Karpas-422 (cell line): ENCODE measurements at regions not wholly inside any gene's neighbourhood (a gene's known extent, or its start where the extent isn't known, plus 50 kb on each side); places are given as distances from the start of the nearest gene placed in this dataset.

ENCODE experiments used
- DNase-seq: peaks from one replicate; pipeline ENCODE4 v3.0.0-alpha.2; 2015
- H2AFZ ChIP-seq: fragments of 200-600 bp; sonication (generic); 2 replicates; pipeline ENCODE4 v1.6.1; 2014; ENCODE audit warnings: antibody characterized with exemption, low read length, mixed read lengths
- H3K27ac ChIP-seq: fragments of 200-600 bp; sonication (generic); 2 replicates; pipeline ENCODE4 v1.5.1; 2014; ENCODE audit warnings: mild to moderate bottlenecking, low read length, moderate library complexity
- H3K27me3 ChIP-seq: fragments of 200-600 bp; sonication (generic); 2 replicates; pipeline ENCODE4 v1.6.1; 2014; ENCODE audit warnings: low read length, mixed read lengths
- H3K36me3 ChIP-seq: fragments of 200-600 bp; sonication (generic); 2 replicates; pipeline ENCODE4 v1.6.1; 2014; ENCODE audit warnings: low read length, mixed read lengths; ENCODE audit not compliant: insufficient read depth
- H3K4me1 ChIP-seq: fragments of 200-600 bp; sonication (generic); 2 replicates; pipeline ENCODE4 v1.6.1; 2014; ENCODE audit warnings: mild to moderate bottlenecking, low read length, mixed read lengths
- H3K4me2 ChIP-seq: fragments of 200-600 bp; sonication (generic); 2 replicates; pipeline ENCODE4 v1.6.1; 2014; ENCODE audit warnings: low read length, low read depth, mild to moderate bottlenecking; ENCODE audit not compliant: poor library complexity, severe bottlenecking
- H3K4me3 ChIP-seq: fragments of 200-600 bp; sonication (generic); 2 replicates; pipeline ENCODE4 v1.5.1; 2014; ENCODE audit warnings: mild to moderate bottlenecking, antibody characterized with exemption, low read length, mixed read lengths
- H3K79me2 ChIP-seq: fragments of 200-600 bp; sonication (generic); 2 replicates; pipeline ENCODE4 v1.6.1; 2014; ENCODE audit warnings: mild to moderate bottlenecking, low read length, mixed read lengths
- H3K9ac ChIP-seq: fragments of 200-600 bp; sonication (generic); 2 replicates; pipeline ENCODE4 v1.6.0; 2014; ENCODE audit warnings: low read length
- H3K9me2 ChIP-seq: fragments of 200-600 bp; sonication (generic), shearing (Covaris generic); replicated peaks from 2 replicates; pipeline ENCODE4 v1.6.0; 2014; ENCODE audit warnings: mild to moderate bottlenecking, low read length, moderate library complexity; ENCODE audit not compliant: insufficient read depth
- H3K9me3 ChIP-seq: fragments of 300-700, 200-600 bp; sonication (generic); 2 replicates; pipeline ENCODE4 v1.6.1; 2014; ENCODE audit warnings: low read length, mixed read lengths
- H4K20me1 ChIP-seq: fragments of 200-600 bp; sonication (generic); 2 replicates; pipeline ENCODE4 v1.6.1; 2014; ENCODE audit warnings: mild to moderate bottlenecking, antibody characterized with exemption, low read length, low read depth; ENCODE audit not compliant: insufficient read depth

DNA sequence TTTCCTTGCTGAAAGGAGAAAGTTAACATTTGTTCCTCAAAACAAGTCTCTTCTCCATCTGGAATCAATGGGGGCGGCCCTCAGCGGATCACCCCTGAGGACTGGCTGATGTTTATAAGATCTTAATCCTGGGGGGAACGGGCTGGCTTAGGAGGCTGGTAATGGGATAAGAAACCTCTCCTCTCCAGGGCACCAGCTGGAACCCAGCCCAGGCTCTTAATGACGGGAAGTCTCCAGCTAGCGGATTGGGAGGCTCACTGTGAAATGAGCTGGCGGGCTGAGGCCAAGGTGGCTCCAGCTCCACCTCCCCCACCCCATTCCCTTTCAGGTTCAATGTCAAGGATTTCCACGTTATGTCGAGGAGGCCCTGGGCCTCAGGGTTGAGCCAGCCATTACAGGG lies 1133.0 kb downstream of the VRK1 start:
- no peaks in the 10 kb centered on the region for H3K36me3 ChIP-seq
- H4K20me1 ChIP-seq = no peaks in the 10 kb centered on the region
- no peak overlapping the region for H2AFZ ChIP-seq
- H3K4me3 ChIP-seq = no peak overlapping the region
- no peaks in the 10 kb centered on the region for H3K4me1 ChIP-seq
- H3K4me2 ChIP-seq = no peak overlapping the region
- no peaks in the 10 kb centered on the region for H3K27me3 ChIP-seq
- H3K9me2 ChIP-seq = no peaks in the 10 kb centered on the region
- DNase-seq = no peak
- H3K79me2 ChIP-seq = no peaks in the 10 kb centered on the region
- H3K27ac ChIP-seq = no peak overlapping the region
- H3K9ac ChIP-seq = no peak overlapping the region
- peaks cover 20% of the 10 kb centered on the region for H3K9me3 ChIP-seq

DNA sequence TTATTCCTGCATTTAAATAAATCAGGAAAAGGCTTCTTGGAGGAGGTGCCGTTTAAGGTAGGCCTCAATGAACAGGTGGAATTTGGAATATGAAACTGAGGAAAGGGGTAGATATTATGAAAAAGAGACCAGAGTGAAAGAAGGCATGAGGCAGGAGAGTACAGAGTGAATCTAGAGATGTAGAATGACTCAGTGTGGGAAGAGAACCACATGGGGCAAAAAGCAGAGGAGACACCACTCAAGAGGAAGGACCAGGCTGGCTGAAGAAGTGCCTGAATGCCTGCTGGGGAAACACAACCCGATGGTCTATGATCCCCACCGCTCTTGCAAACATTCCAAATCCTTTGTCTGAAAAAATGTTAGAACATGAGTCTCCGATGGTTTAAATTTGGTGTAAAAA lies 1134.1 kb downstream of the VRK1 start:
- no peaks in the 10 kb centered on the region for H3K79me2 ChIP-seq
- no peak for DNase-seq
- H3K9me3 ChIP-seq = peaks cover 16% of the 10 kb centered on the region
- H3K27me3 ChIP-seq = no peaks in the 10 kb centered on the region
- H3K27ac ChIP-seq = no peak overlapping the region
- H4K20me1 ChIP-seq = no peaks in the 10 kb centered on the region
- H3K36me3 ChIP-seq = no peaks in the 10 kb centered on the region
- H3K4me3 ChIP-seq = no peak overlapping the region
- no peaks in the 10 kb centered on the region for H3K4me1 ChIP-seq
- H3K9me2 ChIP-seq = no peaks in the 10 kb centered on the region
- H3K9ac ChIP-seq = no peak overlapping the region
- H3K4me2 ChIP-seq = no peak overlapping the region
- no peak overlapping the region for H2AFZ ChIP-seq

DNA sequence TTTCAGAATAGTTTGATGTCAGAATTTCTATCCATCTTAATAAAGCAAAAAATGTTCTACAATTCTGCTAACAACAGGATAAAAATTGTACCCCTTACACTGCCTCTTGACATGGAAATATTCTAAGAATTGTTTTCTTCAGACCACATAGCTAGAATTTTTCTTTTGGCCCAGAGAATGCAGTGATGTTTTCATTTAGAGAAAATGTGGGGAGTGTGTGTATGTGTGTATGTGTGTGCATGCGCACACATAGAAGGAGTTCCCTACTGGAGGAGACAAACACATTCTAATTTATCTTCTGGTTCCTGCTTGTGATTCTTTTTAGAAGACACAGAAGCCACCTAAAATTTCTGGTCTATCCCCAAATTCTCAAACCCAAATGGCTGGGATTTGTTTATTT lies 1145.7 kb downstream of the VRK1 start:
- no peaks in the 10 kb centered on the region for H4K20me1 ChIP-seq
- no peaks in the 10 kb centered on the region for H3K9me2 ChIP-seq

DNA sequence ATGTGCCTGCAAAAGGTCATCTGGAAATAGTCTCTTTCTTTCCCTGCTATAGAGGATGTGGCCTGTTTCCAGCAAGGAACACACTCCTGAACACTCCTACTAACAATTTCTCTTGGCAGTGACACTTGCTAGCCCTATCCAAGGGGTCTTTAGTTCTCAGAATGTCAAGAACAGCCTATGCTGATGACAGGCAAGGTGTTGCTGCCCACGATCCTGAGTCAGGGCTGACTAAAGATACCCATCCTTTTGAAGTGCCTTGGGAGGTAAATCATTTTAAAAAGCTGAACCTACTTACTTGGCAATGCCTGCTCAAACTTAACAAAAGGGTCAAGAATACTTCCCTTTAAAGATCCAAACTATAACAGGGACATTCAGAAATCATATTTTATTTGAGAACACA lies 1146.4 kb downstream of the VRK1 start:
- Histone ChIP-seq H3K9ac (no peak overlapping the region), H3K27ac (no peak overlapping the region), H3K36me3 (no peaks in the 10 kb centered on the region), H3K27me3 (no peaks in the 10 kb centered on the region), H3K9me2 (no peaks in the 10 kb centered on the region), H3K4me1 (no peaks in the 10 kb centered on the region), H3K4me3 (no peak overlapping the region), H2AFZ (no peak overlapping the region), H3K9me3 (peaks cover 52% of the 10 kb centered on the region), H4K20me1 (no peaks in the 10 kb centered on the region), H3K4me2 (no peak overlapping the region), H3K79me2 (no peaks in the 10 kb centered on the region)
- no peak for DNase-seq

More for the DNA sequence above, 1145.7 kb downstream of the VRK1 start:
- H3K36me3 ChIP-seq = no peaks in the 10 kb centered on the region
- H3K9me3 ChIP-seq = peaks cover 52% of the 10 kb centered on the region
- no peak overlapping the region for H3K9ac ChIP-seq
- no peak overlapping the region for H2AFZ ChIP-seq
- no peak for DNase-seq
- H3K79me2 ChIP-seq = no peaks in the 10 kb centered on the region
- H3K27ac ChIP-seq = no peak overlapping the region
- no peaks in the 10 kb centered on the region for H3K27me3 ChIP-seq
- H3K4me2 ChIP-seq = no peak overlapping the region
- H3K4me1 ChIP-seq = no peaks in the 10 kb centered on the region
- H3K4me3 ChIP-seq = no peak overlapping the region

DNA sequence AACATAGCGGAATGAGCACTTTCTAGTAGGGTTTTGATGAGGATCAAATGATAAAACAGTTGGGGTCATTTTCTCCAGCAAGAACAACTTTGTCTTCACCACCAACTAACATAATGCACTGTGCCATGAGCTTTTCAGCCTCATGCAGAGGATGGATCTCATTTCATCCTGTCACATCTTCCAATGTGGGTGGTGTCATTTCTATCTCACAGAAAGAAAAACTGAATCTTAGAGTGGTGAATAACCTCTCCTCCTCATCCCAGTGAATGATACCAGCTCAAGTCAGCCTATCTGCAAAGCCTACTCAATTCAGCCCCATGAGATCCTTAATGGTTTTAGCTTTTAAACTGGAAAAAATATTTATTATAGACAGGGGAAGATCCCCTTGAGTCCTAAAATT lies 1147.2 kb downstream of the VRK1 start:
- Histone ChIP-seq H3K27me3 (no peaks in the 10 kb centered on the region), H3K27ac (no peak overlapping the region), H3K9me3 (peaks cover 53% of the 10 kb centered on the region), H3K36me3 (no peaks in the 10 kb centered on the region), H3K9me2 (no peaks in the 10 kb centered on the region), H4K20me1 (no peaks in the 10 kb centered on the region), H3K4me3 (no peak overlapping the region), H3K9ac (no peak overlapping the region), H3K79me2 (no peaks in the 10 kb centered on the region), H3K4me2 (no peak overlapping the region), H2AFZ (no peak overlapping the region), H3K4me1 (no peaks in the 10 kb centered on the region)
- DNase-seq = no peak

DNA sequence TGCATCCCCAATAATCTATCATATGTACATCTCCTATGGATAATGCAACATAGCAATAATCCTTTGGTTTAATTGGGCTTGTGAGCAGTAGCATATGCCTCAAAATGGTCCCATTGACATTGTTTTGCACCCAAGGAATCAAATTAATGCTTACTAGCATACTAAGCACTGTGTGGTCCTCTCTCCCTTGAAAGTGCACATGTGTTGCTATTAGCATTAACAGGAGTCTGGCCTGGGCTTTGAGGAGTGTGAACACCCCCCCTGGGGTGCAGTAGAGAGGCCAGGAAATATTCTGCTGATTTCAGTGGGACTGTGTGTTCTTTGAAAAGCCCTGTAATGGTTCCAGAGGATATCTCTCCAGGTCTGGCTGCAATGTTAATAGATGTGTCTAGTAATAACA lies 1148.4 kb downstream of the VRK1 start:
- H3K4me1 ChIP-seq = no peaks in the 10 kb centered on the region
- no peak overlapping the region for H3K4me3 ChIP-seq
- H4K20me1 ChIP-seq = no peaks in the 10 kb centered on the region
- no peak for DNase-seq
- no peaks in the 10 kb centered on the region for H3K27me3 ChIP-seq
- H3K27ac ChIP-seq = no peak overlapping the region
- H3K36me3 ChIP-seq = no peaks in the 10 kb centered on the region
- H3K9me3 ChIP-seq = peaks cover 50% of the 10 kb centered on the region
- no peak overlapping the region for H3K4me2 ChIP-seq
- no peak overlapping the region for H2AFZ ChIP-seq
- no peak overlapping the region for H3K9ac ChIP-seq
- H3K9me2 ChIP-seq = no peaks in the 10 kb centered on the region
- H3K79me2 ChIP-seq = no peaks in the 10 kb centered on the region

DNA sequence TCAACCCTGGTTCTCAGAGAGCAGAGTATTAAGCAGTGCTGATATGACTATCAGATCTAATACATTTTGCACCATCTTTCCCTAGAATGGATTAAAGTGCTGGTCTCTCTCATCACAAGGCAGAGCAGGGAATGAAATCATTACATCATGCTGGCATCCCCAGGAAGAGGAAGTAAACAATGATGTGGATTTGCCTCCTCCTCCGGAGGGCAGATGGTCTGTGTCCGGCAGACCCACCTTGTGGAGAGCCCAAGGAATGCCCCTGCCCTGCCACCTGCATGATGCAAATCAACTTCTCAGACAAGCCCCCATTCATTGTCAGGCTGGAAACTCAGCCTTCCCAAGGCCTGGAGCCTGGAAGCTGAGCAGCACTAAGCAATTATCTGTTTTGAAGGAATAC lies 1149.1 kb downstream of the VRK1 start:
- Histone ChIP-seq H3K27ac (no peak overlapping the region), H3K4me2 (no peak overlapping the region), H3K79me2 (no peaks in the 10 kb centered on the region), H3K4me1 (no peaks in the 10 kb centered on the region), H3K36me3 (no peaks in the 10 kb centered on the region), H3K27me3 (no peaks in the 10 kb centered on the region), H4K20me1 (no peaks in the 10 kb centered on the region), H3K9me2 (no peaks in the 10 kb centered on the region), H2AFZ (no peak overlapping the region), H3K9me3 (peaks cover 49% of the 10 kb centered on the region), H3K4me3 (no peak overlapping the region), H3K9ac (no peak overlapping the region)
- no peak for DNase-seq

DNA sequence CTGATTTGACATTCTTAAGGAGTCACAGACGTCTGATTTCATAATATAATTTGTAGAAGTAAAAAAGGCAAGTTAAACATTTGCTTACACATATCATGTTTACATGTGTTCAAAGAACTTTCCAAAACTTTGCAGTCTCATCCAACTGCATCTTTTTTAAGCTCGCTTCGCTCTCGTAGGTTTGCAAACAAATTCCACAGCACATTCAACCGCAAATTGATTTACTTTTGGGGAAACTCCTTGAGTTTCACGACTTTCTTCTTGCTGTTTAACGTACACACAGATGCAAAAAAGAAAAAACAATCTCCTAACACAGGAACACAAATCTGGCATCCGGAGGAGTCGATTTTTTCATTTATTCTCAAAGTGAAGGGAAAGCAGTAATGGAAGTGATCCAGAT lies 1149.5 kb downstream of the VRK1 start:
- H3K4me2 ChIP-seq = no peak overlapping the region
- DNase-seq = no peak
- no peaks in the 10 kb centered on the region for H3K36me3 ChIP-seq

DNA sequence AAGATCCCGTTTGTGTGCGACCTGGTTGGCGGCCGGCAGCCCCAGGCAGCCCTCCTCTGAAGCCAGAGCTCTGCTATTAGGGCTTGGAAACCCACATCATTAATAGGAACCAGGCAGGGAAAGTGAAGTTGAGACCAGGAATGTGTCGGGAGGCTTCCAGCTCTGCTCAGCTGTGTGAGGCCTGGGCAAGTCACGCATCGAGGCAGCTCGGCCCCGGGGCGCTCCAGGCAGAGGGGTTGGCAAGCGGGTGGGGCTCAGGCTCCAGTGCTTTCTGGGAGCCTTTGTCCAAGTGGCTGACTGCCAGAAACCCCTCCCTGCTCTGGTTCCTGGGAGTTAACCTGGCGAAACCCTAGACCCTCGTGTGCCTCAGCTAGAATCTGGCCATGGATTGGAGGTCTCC lies 1151.7 kb downstream of the VRK1 start:
- Histone ChIP-seq H4K20me1 (no peaks in the 10 kb centered on the region), H3K79me2 (no peaks in the 10 kb centered on the region)

More for the DNA sequence above, 1149.5 kb downstream of the VRK1 start:
- H3K27me3 ChIP-seq = no peaks in the 10 kb centered on the region
- no peak overlapping the region for H3K4me3 ChIP-seq
- H3K79me2 ChIP-seq = no peaks in the 10 kb centered on the region
- H3K27ac ChIP-seq = no peak overlapping the region
- H2AFZ ChIP-seq = no peak overlapping the region
- no peaks in the 10 kb centered on the region for H3K4me1 ChIP-seq
- H3K9ac ChIP-seq = no peak overlapping the region
- peaks cover 46% of the 10 kb centered on the region for H3K9me3 ChIP-seq
- no peaks in the 10 kb centered on the region for H3K9me2 ChIP-seq
- H4K20me1 ChIP-seq = no peaks in the 10 kb centered on the region

More for the DNA sequence above, 1151.7 kb downstream of the VRK1 start:
- H3K36me3 ChIP-seq = no peaks in the 10 kb centered on the region
- no peak overlapping the region for H3K4me3 ChIP-seq
- H3K9me2 ChIP-seq = no peaks in the 10 kb centered on the region
- no peak overlapping the region for H3K4me2 ChIP-seq
- peaks cover 44% of the 10 kb centered on the region for H3K9me3 ChIP-seq
- no peak overlapping the region for H2AFZ ChIP-seq
- H3K9ac ChIP-seq = no peak overlapping the region
- H3K4me1 ChIP-seq = no peaks in the 10 kb centered on the region
- H3K27me3 ChIP-seq = no peaks in the 10 kb centered on the region
- DNase-seq = no peak
- H3K27ac ChIP-seq = no peak overlapping the region
